ENCODE measurements at regions not wholly inside any gene's neighbourhood (a gene's known extent, or its start where the extent isn't known, plus 50 kb on each side); places are given as distances from the start of the nearest gene placed in this dataset.

GRCh38 chr3:177930771-177931170 is 605.5 kb upstream of the KCNMB2 start:
- no peak for DNase-seq

DNA sequence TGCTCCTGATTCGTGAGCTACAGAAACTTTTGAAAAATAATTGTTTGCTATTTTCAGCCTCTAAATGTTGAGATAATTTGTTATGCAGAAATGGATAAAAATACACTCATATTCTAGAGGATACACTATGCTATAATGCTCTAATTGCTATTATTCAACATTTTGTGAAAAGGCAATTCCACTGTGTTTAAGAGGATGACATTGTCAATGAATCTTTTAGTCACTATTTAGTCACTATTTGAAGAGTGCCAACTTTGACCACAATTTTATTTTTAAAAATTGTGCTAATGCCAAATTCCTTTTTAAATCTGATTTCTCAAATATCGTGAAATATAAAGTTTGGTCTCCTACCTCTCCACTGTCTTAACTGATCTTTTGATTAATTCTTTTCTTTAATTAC is 604.9 kb upstream of the KCNMB2 start:
- no peak for DNase-seq

DNA sequence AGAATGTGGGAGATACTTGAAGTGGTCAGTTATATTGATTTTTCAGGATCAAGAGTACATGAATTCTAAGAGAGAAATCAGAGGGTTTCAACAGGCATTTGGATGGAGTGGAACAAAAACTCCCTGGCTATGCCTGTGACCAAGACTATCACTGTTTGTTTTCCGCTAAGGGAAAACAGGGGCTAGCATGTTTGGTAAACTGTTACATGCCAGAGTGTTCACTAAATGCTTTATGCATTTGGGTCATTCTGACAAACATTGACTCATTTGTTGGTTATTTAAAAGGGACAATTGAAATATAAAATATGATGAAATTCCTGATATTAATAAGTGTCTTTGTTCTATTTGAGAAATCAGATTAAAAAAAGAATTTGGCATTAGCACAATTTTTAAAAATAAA is 603.9 kb upstream of the KCNMB2 start:
- DNase-seq, result no peak

- no peak for DNase-seq
These were observed 603.2 kb upstream of the KCNMB2 start for GRCh38 chr3:177932750-177933660.

DNA sequence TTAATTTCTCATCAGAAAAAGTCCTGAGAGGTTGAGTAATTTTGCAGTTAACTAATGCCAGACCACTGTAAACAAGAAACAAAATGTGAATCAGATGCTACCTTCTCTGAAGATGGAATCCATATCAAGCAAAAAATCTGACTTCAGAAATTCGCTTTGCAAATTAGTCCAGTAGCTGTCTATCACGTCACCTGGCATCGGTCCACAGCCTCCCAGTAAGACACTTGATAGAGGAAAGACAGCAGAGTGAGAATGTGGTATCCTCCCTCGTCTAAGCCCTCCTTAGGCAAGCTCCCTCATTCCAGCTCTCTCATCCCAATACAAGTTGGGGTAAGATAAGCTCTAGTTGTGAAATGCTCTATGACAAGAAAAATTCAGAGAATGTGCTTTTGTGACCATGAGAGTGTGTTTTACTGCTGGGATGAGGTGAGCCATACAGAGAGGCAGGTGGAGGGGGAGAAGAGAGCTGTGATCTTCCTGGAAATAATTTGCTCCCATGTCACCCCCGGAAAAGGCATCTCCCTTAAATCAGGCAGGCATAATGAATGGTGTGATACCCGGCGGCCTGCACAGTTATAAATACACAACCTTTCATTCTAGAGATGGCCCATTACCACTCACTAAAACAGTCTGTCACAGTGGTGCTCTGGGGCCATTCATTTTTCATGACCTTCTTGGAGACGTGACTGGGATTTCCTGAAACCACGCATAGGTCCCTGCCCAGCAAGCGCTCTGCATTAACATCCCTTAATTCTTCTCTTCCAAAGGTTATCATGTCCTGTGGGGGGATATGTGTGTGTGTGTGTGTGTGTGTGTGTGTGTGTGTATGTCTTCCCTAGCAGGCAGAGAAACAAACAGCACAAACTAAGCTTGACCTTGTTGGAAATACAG is 602.0 kb upstream of the KCNMB2 start:
- no peak for DNase-seq

GRCh38 chr3:177935047-177935446 is 601.2 kb upstream of the KCNMB2 start:
- no peak for DNase-seq

GRCh38 chr3:177936721-177937120 is 599.5 kb upstream of the KCNMB2 start:
- no peak for DNase-seq

DNA sequence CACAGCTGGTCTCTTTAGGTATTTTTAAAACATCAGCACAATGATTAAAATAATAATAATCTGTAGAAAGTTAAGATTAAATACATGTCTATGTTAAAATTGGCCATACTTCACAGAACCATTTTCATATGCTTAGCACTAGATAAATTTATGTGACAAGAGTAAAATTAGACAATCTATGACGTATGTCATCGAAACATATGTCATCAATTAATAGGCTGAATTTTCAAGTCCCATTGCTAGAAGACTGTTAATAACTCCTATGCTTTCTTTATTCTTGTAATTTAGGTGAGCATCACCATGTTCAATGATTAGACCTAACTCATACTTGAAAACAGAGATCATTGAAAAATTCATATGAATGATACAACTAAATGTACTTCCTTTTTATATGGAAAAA is 593.3 kb upstream of the KCNMB2 start:
- DNase-seq, result no peak

GRCh38 chr3:177944228-177944661 is 592.0 kb upstream of the KCNMB2 start:
- DNase-seq, result no peak

GRCh38 chr3:177946048-177946447 is 590.2 kb upstream of the KCNMB2 start:
- no peak for DNase-seq

GRCh38 chr3:177946497-177946896 is 589.7 kb upstream of the KCNMB2 start:
- DNase-seq, result no peak

GRCh38 chr3:177946936-177947335 is 589.3 kb upstream of the KCNMB2 start:
- no peak for DNase-seq

GRCh38 chr3:177947901-177948300 is 588.3 kb upstream of the KCNMB2 start:
- no peak for DNase-seq

DNA sequence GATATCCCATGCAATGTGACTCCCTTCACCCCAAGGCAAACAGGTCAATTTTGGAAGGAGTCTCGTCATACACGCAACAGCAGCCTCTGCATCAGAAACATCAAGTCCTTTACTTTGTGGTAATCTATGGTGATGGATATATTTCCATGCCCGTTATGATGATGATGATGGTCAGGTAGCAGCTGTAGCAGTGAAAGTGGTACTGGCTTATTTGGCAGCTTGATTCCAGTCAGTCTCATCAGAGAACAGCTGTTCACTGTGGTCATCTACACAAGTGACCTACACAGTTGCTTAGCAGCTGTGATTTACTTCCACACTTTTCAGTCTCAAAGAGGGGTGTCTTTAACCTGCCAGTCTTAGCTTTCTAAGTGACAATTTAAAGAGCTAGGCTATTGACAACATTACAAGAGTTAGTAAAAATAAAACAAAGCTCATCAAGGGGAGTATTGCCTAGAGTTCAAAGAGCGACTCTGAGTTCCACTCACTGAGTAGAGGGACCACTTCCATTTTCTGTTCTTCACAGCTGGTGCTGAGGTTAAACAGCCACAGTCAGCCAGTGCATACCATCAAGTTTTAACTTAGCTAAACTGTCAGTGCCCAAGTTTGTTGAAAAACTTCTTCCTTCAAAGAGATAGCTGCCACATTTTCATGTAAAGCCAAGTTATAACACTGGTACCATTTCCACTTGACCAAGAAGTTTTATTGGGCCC is 587.4 kb upstream of the KCNMB2 start:
- no peak for DNase-seq

DNA sequence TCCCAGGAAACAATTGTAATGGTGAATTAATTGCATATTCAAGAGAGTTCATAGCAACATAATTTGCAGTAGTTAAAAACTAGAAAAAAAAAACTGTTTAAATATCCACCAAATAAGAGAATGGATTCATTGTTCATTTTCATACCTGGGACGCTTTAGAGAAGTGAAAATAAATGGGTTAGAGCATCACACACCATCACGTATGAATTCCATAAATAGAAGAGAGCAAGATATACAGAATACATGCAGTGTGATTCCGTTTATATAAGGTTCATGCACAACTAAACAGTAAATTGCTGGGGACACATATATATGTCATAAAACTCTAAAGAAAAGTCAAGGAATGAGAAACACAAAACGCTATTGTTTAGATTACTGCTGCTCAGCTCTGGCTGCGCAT is 577.0 kb upstream of the KCNMB2 start:
- DNase-seq, result no peak

- DNase-seq, result no peak
These were observed 576.2 kb upstream of the KCNMB2 start for GRCh38 chr3:177960014-177960413.

GRCh38 chr3:177960722-177961121 is 575.5 kb upstream of the KCNMB2 start:
- DNase-seq, result no peak

GRCh38 chr3:177961784-177962183 is 574.5 kb upstream of the KCNMB2 start:
- DNase-seq, result no peak

DNA sequence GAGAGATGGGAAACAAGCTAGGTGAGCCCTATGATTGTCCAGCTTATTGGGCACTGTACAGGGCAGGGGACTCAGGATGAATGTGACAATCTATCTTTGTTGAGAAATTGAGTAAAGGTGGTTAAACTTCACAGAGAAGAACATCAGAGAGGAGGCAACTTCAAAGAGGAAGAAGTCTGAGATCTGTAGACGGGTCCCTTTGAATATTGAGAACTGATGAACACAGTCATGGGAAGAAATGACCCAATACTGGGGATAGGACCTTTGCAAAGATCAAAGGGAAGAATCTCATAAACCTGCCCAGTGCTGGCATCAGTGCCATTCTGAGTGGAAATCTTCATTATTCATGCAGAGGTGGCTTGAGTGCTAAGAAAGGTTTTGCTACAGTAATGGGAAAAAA is 569.7 kb upstream of the KCNMB2 start:
- DNase-seq, result no peak

DNA sequence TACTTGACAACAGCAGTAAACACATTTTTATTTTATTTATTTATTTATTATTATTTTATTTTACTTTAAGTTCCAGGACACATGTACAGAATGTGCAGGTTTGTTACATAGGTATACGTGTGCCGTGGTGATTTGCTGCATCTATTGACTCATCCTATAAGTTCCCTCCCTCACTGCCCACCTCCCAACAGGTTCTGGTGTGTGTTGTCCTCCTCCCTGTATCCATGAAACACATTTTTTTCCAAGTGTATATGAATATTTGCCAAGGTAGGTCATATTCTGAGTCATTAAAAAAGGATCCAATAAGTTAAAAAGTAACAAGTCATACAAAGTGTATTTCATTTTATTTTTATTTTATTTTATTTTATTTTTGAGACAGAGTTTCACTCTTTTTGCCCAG is 567.3 kb upstream of the KCNMB2 start:
- DNase-seq, result no peak

DNA sequence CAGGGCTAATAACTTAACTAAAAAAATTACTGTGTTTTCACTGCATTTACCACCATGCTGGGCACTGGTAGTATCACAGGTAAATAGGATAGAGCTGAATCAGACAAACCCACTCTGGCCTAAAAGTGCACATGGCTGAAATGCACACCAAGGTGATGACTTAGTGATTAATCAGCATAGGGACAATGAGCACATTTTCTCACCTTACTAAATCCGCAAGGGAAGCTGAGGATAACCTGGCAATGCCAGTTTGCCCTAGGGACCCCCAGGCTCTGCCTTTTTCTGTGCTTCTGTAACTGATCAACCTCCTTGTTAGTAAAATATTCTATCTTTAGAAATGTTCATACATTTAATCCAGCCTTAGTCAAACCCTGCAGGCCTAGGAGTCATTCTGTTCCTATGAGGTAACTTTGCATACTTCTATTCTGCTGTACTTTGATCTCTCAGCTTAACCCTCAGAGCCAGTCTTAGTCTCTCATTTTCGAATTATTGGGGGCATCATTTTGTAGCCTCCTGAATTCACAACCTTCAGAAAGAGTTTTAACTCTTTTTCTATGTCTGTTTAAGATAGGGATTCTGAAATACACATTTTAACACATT is 562.9 kb upstream of the KCNMB2 start:
- DNase-seq, result no peak

- no peak for DNase-seq
These were observed 560.0 kb upstream of the KCNMB2 start for GRCh38 chr3:177976241-177976640.

DNA sequence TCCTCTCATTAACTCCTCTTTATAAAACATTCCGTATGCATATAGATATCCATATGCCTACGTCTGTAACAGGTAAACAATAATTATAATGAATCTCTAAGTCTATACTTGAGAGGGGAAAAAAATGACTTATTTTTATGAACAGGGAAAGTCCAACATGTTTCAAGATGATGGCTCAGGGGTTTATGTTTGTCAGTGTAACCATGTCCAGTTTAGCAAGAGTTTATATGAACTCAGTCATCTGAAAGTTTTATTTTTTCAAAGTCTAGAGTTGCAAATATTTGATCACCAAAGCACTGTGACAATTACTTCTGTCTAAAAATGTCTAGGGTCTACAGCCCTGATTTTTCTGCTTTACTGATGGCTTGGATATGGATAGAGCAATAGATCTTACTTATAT is 559.4 kb upstream of the KCNMB2 start:
- no peak for DNase-seq
